BLaER1 (cell line): ENCODE measurements at regions not wholly inside any gene's neighbourhood (a gene's known extent, or its start where the extent isn't known, plus 50 kb on each side); places are given as distances from the start of the nearest gene placed in this dataset.

Source experiments
- H3K27ac ChIP-seq: shearing (Covaris generic); formaldehyde crosslinking; 2 replicates; pipeline ENCODE4 v1.8.1; 2022
- H3K27me3 ChIP-seq: shearing (Covaris generic); formaldehyde crosslinking; 2 replicates; pipeline ENCODE4 v1.8.1; 2022
- H3K36me3 ChIP-seq: shearing (Covaris generic); formaldehyde crosslinking; 2 replicates; pipeline ENCODE4 v1.8.1; 2022
- H3K4me1 ChIP-seq: shearing (Covaris generic); formaldehyde crosslinking; 2 replicates; pipeline ENCODE4 v1.8.1; 2022
- H3K4me2 ChIP-seq: shearing (Covaris generic); formaldehyde crosslinking; 2 replicates; pipeline ENCODE4 v1.8.1; 2022
- H3K4me3 ChIP-seq: shearing (Covaris generic); formaldehyde crosslinking; 2 replicates; pipeline ENCODE4 v1.8.1; 2022
- H3K9ac ChIP-seq: shearing (Covaris generic); formaldehyde crosslinking; 2 replicates; pipeline ENCODE4 v1.8.1; 2022
- H3K9me3 ChIP-seq: shearing (Covaris generic); formaldehyde crosslinking; 2 replicates; pipeline ENCODE4 v1.8.1; 2022
- H4K20me1 ChIP-seq: shearing (Covaris generic); formaldehyde crosslinking; 2 replicates; pipeline ENCODE4 v1.8.1; 2022
- Cebpa-rat ChIP-seq: shearing (Covaris generic); IDR thresholded peaks from 2 replicates; pipeline ENCODE4 v1.8.1; 2022

DNA sequence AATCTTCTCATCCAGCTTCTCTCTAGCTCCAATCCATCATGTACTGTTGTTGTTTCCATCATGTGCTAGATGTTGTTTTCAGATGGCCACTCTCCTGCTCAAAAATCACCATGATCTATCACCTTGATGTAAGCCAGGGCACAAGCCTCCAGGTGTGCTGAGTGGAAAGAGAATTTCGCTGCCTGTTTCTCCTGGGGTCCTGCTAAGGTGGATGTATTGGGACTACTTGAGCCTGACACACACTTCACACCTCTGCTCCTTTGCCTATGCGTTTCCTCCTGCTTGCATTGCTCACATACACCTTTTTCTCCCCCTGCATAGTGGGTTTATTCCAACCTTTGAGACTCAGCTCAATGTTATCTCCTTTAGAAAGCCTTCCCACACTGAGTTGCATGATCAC, 287.6 kb downstream of the CYRIA start:
- no peak for TF ChIP-seq Cebpa-rat

DNA sequence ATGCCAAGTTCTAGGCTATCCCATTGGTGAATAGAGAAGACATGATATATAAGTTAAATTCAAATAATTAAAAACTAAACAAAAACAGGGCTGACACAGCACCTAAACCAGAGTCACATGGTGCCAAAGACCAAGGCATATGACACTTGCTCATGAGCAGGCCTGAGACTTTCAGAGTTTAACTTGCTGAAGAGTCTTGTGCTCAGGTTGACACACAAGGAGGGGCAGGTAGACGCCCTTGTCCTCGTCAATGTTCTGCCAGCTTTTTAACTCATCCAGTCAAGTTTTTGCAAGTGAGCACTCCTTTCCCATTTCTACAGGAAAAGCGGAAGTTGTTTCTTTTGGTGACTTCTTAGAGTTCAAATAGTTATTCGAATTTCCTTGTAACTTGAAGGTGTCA, 289.7 kb downstream of the CYRIA start:
- Histone ChIP-seq H3K9ac (no peak overlapping the region), H3K4me2 (no peak overlapping the region), H3K27me3 (no peaks in the 10 kb centered on the region), H3K4me1 (no peaks in the 10 kb centered on the region), H4K20me1 (no peaks in the 10 kb centered on the region), H3K36me3 (no peaks in the 10 kb centered on the region), H3K9me3 (no peaks in the 10 kb centered on the region), H3K4me3 (no peak overlapping the region), H3K27ac (no peak overlapping the region)
- TF ChIP-seq Cebpa-rat, result no peak

More for the DNA sequence above, 287.6 kb downstream of the CYRIA start:
- Histone ChIP-seq H3K9ac (no peak overlapping the region), H3K4me3 (no peak overlapping the region), H3K36me3 (no peaks in the 10 kb centered on the region), H3K4me2 (no peak overlapping the region), H4K20me1 (no peaks in the 10 kb centered on the region), H3K4me1 (no peaks in the 10 kb centered on the region), H3K27me3 (no peaks in the 10 kb centered on the region), H3K9me3 (no peaks in the 10 kb centered on the region), H3K27ac (no peak overlapping the region)

GRCh38 chr2:16375351-16375750, 290.3 kb downstream of the CYRIA start:
- no peaks in the 10 kb centered on the region for H4K20me1 ChIP-seq
- no peak for TF ChIP-seq Cebpa-rat

GRCh38 chr2:16374671-16375070, 291.0 kb downstream of the CYRIA start:
- no peak overlapping the region for H3K9ac ChIP-seq
- no peaks in the 10 kb centered on the region for H4K20me1 ChIP-seq
- H3K4me1 ChIP-seq, result no peaks in the 10 kb centered on the region
- no peaks in the 10 kb centered on the region for H3K27me3 ChIP-seq
- no peak for TF ChIP-seq Cebpa-rat
- no peak overlapping the region for H3K27ac ChIP-seq
- no peaks in the 10 kb centered on the region for H3K36me3 ChIP-seq
- no peak overlapping the region for H3K4me2 ChIP-seq
- no peak overlapping the region for H3K4me3 ChIP-seq
- no peaks in the 10 kb centered on the region for H3K9me3 ChIP-seq

More at GRCh38 chr2:16375351-16375750, 290.3 kb downstream of the CYRIA start:
- Histone ChIP-seq H3K27ac (no peak overlapping the region), H3K9me3 (no peaks in the 10 kb centered on the region), H3K4me2 (no peak overlapping the region), H3K9ac (no peak overlapping the region), H3K27me3 (no peaks in the 10 kb centered on the region), H3K36me3 (no peaks in the 10 kb centered on the region), H3K4me1 (no peaks in the 10 kb centered on the region), H3K4me3 (no peak overlapping the region)

GRCh38 chr2:16373341-16373740, 292.3 kb downstream of the CYRIA start:
- no peaks in the 10 kb centered on the region for H3K4me1 ChIP-seq
- no peaks in the 10 kb centered on the region for H4K20me1 ChIP-seq
- no peaks in the 10 kb centered on the region for H3K27me3 ChIP-seq
- no peak overlapping the region for H3K27ac ChIP-seq
- no peak overlapping the region for H3K4me2 ChIP-seq
- no peaks in the 10 kb centered on the region for H3K9me3 ChIP-seq
- no peak overlapping the region for H3K4me3 ChIP-seq
- H3K36me3 ChIP-seq, result no peaks in the 10 kb centered on the region
- TF ChIP-seq Cebpa-rat, result no peak
- no peak overlapping the region for H3K9ac ChIP-seq

GRCh38 chr2:16371751-16372150, 293.9 kb downstream of the CYRIA start:
- H3K27me3 ChIP-seq, result no peaks in the 10 kb centered on the region
- H3K9ac ChIP-seq, result no peak overlapping the region
- no peaks in the 10 kb centered on the region for H3K9me3 ChIP-seq
- no peaks in the 10 kb centered on the region for H3K4me1 ChIP-seq
- no peaks in the 10 kb centered on the region for H4K20me1 ChIP-seq
- no peak overlapping the region for H3K4me3 ChIP-seq
- TF ChIP-seq Cebpa-rat, result no peak
- no peak overlapping the region for H3K4me2 ChIP-seq
- H3K27ac ChIP-seq, result no peak overlapping the region
- no peaks in the 10 kb centered on the region for H3K36me3 ChIP-seq

DNA sequence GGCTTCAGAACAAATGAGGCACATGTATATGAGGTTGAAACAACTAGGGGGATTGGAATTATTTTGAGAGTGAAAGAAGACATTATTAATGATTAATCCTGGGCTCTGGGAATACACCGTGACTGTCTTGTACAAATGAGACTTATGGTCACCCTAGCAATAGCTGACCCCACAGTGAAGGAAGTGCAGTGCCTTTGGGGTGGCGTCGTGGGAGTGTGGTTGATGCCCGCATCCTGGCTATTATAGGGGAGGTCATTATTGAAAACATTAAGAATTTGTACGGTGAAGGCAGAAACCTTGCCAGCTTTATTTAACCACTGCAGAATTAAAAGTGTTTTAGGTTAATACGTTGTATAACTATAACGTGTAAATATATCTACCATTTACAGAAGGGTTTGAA, 296.7 kb downstream of the CYRIA start:
- no peaks in the 10 kb centered on the region for H3K27me3 ChIP-seq
- H3K4me2 ChIP-seq, result no peak overlapping the region
- no peak overlapping the region for H3K4me3 ChIP-seq
- no peaks in the 10 kb centered on the region for H4K20me1 ChIP-seq
- H3K27ac ChIP-seq, result no peak overlapping the region
- H3K36me3 ChIP-seq, result no peaks in the 10 kb centered on the region
- no peak for TF ChIP-seq Cebpa-rat
- no peaks in the 10 kb centered on the region for H3K9me3 ChIP-seq
- H3K9ac ChIP-seq, result no peak overlapping the region
- no peaks in the 10 kb centered on the region for H3K4me1 ChIP-seq

- Histone ChIP-seq H3K9me3 (no peaks in the 10 kb centered on the region), H3K4me3 (no peak overlapping the region), H3K4me1 (no peaks in the 10 kb centered on the region), H3K36me3 (no peaks in the 10 kb centered on the region), H3K9ac (no peak overlapping the region), H3K27ac (no peak overlapping the region), H3K4me2 (no peak overlapping the region), H4K20me1 (no peaks in the 10 kb centered on the region), H3K27me3 (no peaks in the 10 kb centered on the region)
- no peak for TF ChIP-seq Cebpa-rat
Measured at GRCh38 chr2:16368328-16368727, 297.3 kb downstream of the CYRIA start.

GRCh38 chr2:16365366-16365765, 300.3 kb downstream of the CYRIA start:
- no peaks in the 10 kb centered on the region for H3K36me3 ChIP-seq

GRCh38 chr2:16363581-16363980, 302.1 kb downstream of the CYRIA start:
- Histone ChIP-seq H3K27me3 (no peaks in the 10 kb centered on the region), H3K4me2 (no peak overlapping the region), H3K4me1 (no peaks in the 10 kb centered on the region), H3K9ac (no peak overlapping the region), H3K4me3 (no peak overlapping the region), H3K9me3 (no peaks in the 10 kb centered on the region), H3K36me3 (no peaks in the 10 kb centered on the region), H4K20me1 (no peaks in the 10 kb centered on the region), H3K27ac (no peak overlapping the region)
- no peak for TF ChIP-seq Cebpa-rat

More at GRCh38 chr2:16365366-16365765, 300.3 kb downstream of the CYRIA start:
- no peaks in the 10 kb centered on the region for H4K20me1 ChIP-seq
- no peak overlapping the region for H3K27ac ChIP-seq
- H3K9ac ChIP-seq, result no peak overlapping the region
- H3K4me3 ChIP-seq, result no peak overlapping the region
- no peak for TF ChIP-seq Cebpa-rat
- H3K4me2 ChIP-seq, result no peak overlapping the region
- H3K9me3 ChIP-seq, result no peaks in the 10 kb centered on the region
- H3K27me3 ChIP-seq, result no peaks in the 10 kb centered on the region
- no peaks in the 10 kb centered on the region for H3K4me1 ChIP-seq

- no peaks in the 10 kb centered on the region for H3K27me3 ChIP-seq
- H3K36me3 ChIP-seq, result no peaks in the 10 kb centered on the region
- H4K20me1 ChIP-seq, result no peaks in the 10 kb centered on the region
- no peaks in the 10 kb centered on the region for H3K4me1 ChIP-seq
- H3K9me3 ChIP-seq, result peaks cover 3% of the 10 kb centered on the region
- no peak overlapping the region for H3K4me2 ChIP-seq
- no peak for TF ChIP-seq Cebpa-rat
- H3K4me3 ChIP-seq, result no peak overlapping the region
- no peak overlapping the region for H3K27ac ChIP-seq
- H3K9ac ChIP-seq, result no peak overlapping the region
Measured at GRCh38 chr2:16362611-16363010, 303.0 kb downstream of the CYRIA start.
